ENCODE measurements at regions not wholly inside any gene's neighbourhood (a gene's known extent, or its start where the extent isn't known, plus 50 kb on each side); places are given as distances from the start of the nearest gene placed in this dataset.
A peak's percentile ranks its signal among the peaks of the same experiment; 100 is the strongest.
"Not testable (repeated sequence)": the region's sequence is repeated elsewhere in the genome, so short reads cannot be mapped to it uniquely, and the experiment has no call there.

- H3K36me3 ChIP-seq (ENCODE audit: control insufficient read depth, insufficient read depth, low read length): no peaks in the 10 kb centered on the region
- no peak for DNase-seq (ENCODE audit: extremely low read depth, insufficient read length)
- peak; percentile 61 for TF ChIP-seq CTCF (IDR thresholded peaks at IDR 0.05; ENCODE audit: insufficient read depth, low read length, poor library complexity, severe bottlenecking)
Observed at GRCh38 chr12:111268738-111269572, 99.9 kb downstream of the PHETA1 start.

GRCh38 chr12:111267144-111267543, 101.8 kb downstream of the PHETA1 start:
- H3K36me3 ChIP-seq (ENCODE audit: control insufficient read depth, insufficient read depth, low read length): no peaks in the 10 kb centered on the region
- no peak for TF ChIP-seq CTCF (IDR thresholded peaks at IDR 0.05; ENCODE audit: insufficient read depth, low read length, poor library complexity, severe bottlenecking)
- H3K27me3 ChIP-seq (replicated peaks; ENCODE audit: control insufficient read depth, insufficient read depth, low read length): no peaks in the 10 kb centered on the region; the same call in 1 of the 2 replicates
- no peak overlapping the region for H3K4me3 ChIP-seq (replicated peaks; ENCODE audit: low read depth, low read length)
- DNase-seq (ENCODE audit: extremely low read depth, insufficient read length): no peak

More at GRCh38 chr12:111268738-111269572, 99.9 kb downstream of the PHETA1 start:
- H3K27me3 ChIP-seq (replicated peaks; ENCODE audit: control insufficient read depth, insufficient read depth, low read length): no peaks in the 10 kb centered on the region; the same call in 1 of the 2 replicates
- H3K4me3 ChIP-seq (replicated peaks; ENCODE audit: low read depth, low read length): no peak overlapping the region

GRCh38 chr12:111261911-111262676, 106.8 kb downstream of the PHETA1 start:
- no peak for TF ChIP-seq CTCF (IDR thresholded peaks at IDR 0.05; ENCODE audit: insufficient read depth, low read length, poor library complexity, severe bottlenecking)
- no peaks in the 10 kb centered on the region for H3K36me3 ChIP-seq (ENCODE audit: control insufficient read depth, insufficient read depth, low read length)
- no peak for DNase-seq (ENCODE audit: extremely low read depth, insufficient read length)
- no peak overlapping the region for H3K4me3 ChIP-seq (replicated peaks; ENCODE audit: low read depth, low read length)
- no peaks in the 10 kb centered on the region; the same call in 1 of the 2 replicates for H3K27me3 ChIP-seq (replicated peaks; ENCODE audit: control insufficient read depth, insufficient read depth, low read length)

- Histone ChIP-seq H3K4me3 (replicated peaks; ENCODE audit: low read depth, low read length) (no peak overlapping the region), H3K36me3 (ENCODE audit: control insufficient read depth, insufficient read depth, low read length) (no peaks in the 10 kb centered on the region), H3K27me3 (replicated peaks; ENCODE audit: control insufficient read depth, insufficient read depth, low read length) (no peaks in the 10 kb centered on the region)
- TF ChIP-seq CTCF (IDR thresholded peaks at IDR 0.05; ENCODE audit: insufficient read depth, low read length, poor library complexity, severe bottlenecking): no peak
- DNase-seq (ENCODE audit: extremely low read depth, insufficient read length): no peak
Observed at GRCh38 chr12:111260732-111261131, 108.2 kb downstream of the PHETA1 start.

GRCh38 chr12:111259231-111259630, 109.7 kb downstream of the PHETA1 start:
- Histone ChIP-seq H3K27me3 (replicated peaks; ENCODE audit: control insufficient read depth, insufficient read depth, low read length) (no peaks in the 10 kb centered on the region), H3K4me3 (replicated peaks; ENCODE audit: low read depth, low read length) (no peak overlapping the region), H3K36me3 (ENCODE audit: control insufficient read depth, insufficient read depth, low read length) (no peaks in the 10 kb centered on the region)
- DNase-seq (ENCODE audit: extremely low read depth, insufficient read length): no peak
- TF ChIP-seq CTCF (IDR thresholded peaks at IDR 0.05; ENCODE audit: insufficient read depth, low read length, poor library complexity, severe bottlenecking): no peak

- not testable (repeated sequence) for H3K4me3 ChIP-seq (replicated peaks; ENCODE audit: low read depth, low read length); DNase-seq (ENCODE audit: extremely low read depth, insufficient read length); H3K27me3 ChIP-seq (replicated peaks; ENCODE audit: control insufficient read depth, insufficient read depth, low read length); H3K36me3 ChIP-seq (ENCODE audit: control insufficient read depth, insufficient read depth, low read length)
Observed at GRCh38 chr12:111258081-111258480, 110.8 kb downstream of the PHETA1 start.

Data from GM06990 (cell line).